ENCODE measurements at regions not wholly inside any gene's neighbourhood (a gene's known extent, or its start where the extent isn't known, plus 50 kb on each side); places are given as distances from the start of the nearest gene placed in this dataset.

- no peak for TF ChIP-seq CTCF (IDR thresholded peaks at IDR 0.05)
- no peak for TF ChIP-seq EZH2 (IDR thresholded peaks at IDR 0.05; ENCODE audit: borderline replicate concordance, insufficient read depth, low read depth, low read length, poor library complexity, severe bottlenecking)
Observed at GRCh38 chr7:33697616-33698015, 207.7 kb upstream of the BMPER start.
